ENCODE measurements at regions not wholly inside any gene's neighbourhood (a gene's known extent, or its start where the extent isn't known, plus 50 kb on each side); places are given as distances from the start of the nearest gene placed in this dataset.

DNA sequence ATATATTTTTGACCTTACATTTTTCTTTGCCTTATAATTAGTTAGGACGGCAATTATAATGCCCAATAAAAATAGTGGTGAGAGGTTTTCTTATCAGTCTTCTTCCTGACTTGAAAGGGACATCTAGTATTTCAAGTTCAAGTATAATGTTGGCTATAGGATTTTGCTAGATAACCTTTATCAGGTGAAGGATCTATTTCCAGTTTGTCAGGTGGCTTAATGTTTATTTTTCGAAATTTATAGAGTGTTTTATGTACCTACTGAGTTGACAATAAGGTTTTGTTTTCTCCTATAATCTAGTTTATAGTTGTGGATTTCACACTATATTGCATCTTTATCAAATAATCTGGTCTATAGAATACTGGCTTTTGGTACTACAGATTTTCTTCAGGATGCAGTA is 351.8 kb upstream of the FGF13 start:
- no peak for TF ChIP-seq CTCF (IDR thresholded peaks at IDR 0.05 in 2 of 3, conservative IDR thresholded peaks at IDR 0.05 in 1 of 3; ENCODE audit: insufficient read depth in 2 of 3, low read depth in 1 of 3, low read length in 3 of 3)
- TF ChIP-seq FOSL1 (tag; conservative IDR thresholded peaks at IDR 0.05), result no peak
